ENCODE measurements at regions not wholly inside any gene's neighbourhood (a gene's known extent, or its start where the extent isn't known, plus 50 kb on each side); places are given as distances from the start of the nearest gene placed in this dataset.
"Not testable (repeated sequence)": the region's sequence is repeated elsewhere in the genome, so short reads cannot be mapped to it uniquely, and the experiment has no call there.

GRCh38 chr14:22243971-22244581 is 344.9 kb downstream of the DAD1 start:
- no peak overlapping the region for H3K27ac ChIP-seq
- no peak for ATAC-seq
- H3K4me1 ChIP-seq, result no peaks in the 10 kb centered on the region
- H3K36me3 ChIP-seq, result no peaks in the 10 kb centered on the region
- intact Hi-C loops (cut with DNase I; ENCODE audit: low total_unique reads), result no loop called here
- in situ Hi-C loops (cut with MboI; ENCODE audit: low sequenced_read_pairs in 4 of 4), result no loop called here
- H3K4me3 ChIP-seq, result no peak overlapping the region
- no peaks in the 10 kb centered on the region for H3K9me3 ChIP-seq
- no peak for TF ChIP-seq POLR2A (IDR thresholded peaks at IDR 0.05)
- TF ChIP-seq, protein P1, sequence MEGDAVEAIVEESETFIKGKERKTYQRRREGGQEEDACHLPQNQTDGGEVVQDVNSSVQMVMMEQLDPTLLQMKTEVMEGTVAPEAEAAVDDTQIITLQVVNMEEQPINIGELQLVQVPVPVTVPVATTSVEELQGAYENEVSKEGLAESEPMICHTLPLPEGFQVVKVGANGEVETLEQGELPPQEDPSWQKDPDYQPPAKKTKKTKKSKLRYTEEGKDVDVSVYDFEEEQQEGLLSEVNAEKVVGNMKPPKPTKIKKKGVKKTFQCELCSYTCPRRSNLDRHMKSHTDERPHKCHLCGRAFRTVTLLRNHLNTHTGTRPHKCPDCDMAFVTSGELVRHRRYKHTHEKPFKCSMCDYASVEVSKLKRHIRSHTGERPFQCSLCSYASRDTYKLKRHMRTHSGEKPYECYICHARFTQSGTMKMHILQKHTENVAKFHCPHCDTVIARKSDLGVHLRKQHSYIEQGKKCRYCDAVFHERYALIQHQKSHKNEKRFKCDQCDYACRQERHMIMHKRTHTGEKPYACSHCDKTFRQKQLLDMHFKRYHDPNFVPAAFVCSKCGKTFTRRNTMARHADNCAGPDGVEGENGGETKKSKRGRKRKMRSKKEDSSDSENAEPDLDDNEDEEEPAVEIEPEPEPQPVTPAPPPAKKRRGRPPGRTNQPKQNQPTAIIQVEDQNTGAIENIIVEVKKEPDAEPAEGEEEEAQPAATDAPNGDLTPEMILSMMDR (IDR thresholded peaks at IDR 0.05 in 4 of 5, conservative IDR thresholded peaks at IDR 0.05 in 1 of 5), result no peak
- DNase-seq, result no peak
- no peaks in the 10 kb centered on the region for H3K27me3 ChIP-seq

DNA sequence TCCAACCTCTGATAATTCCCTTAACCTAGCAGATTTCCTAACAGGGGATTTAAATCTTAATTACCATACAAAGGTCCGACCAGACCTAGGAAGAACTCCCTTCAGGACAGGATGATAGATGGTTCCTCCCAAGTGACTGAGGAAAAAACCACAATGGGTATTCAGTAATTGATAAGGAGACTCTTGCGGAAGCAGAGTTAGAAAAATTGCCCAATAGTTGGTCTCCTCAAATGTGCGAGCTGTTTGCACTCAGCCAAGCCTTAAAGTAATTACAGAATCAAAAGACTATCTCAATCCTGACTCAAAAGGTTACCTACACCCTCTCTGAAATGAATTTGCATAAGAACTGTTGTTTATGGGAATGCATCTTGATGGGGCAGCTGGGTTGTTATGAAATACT is 350.7 kb downstream of the DAD1 start:
- H3K9me3 ChIP-seq; in situ Hi-C loops (cut with MboI; ENCODE audit: low sequenced_read_pairs in 4 of 4); H3K27me3 ChIP-seq; intact Hi-C loops (cut with DNase I; ENCODE audit: low total_unique reads); H3K27ac ChIP-seq; H3K4me1 ChIP-seq; ATAC-seq; H3K36me3 ChIP-seq; DNase-seq; H3K4me3 ChIP-seq: not testable (repeated sequence)

GRCh38 chr14:22233377-22233776 is 355.6 kb downstream of the DAD1 start:
- Histone ChIP-seq H3K27me3 (no peaks in the 10 kb centered on the region), H3K27ac (no peak overlapping the region), H3K4me1 (no peaks in the 10 kb centered on the region), H3K4me3 (no peak overlapping the region), H3K9me3 (no peaks in the 10 kb centered on the region), H3K36me3 (no peaks in the 10 kb centered on the region)
- in situ Hi-C loops (cut with MboI; ENCODE audit: low sequenced_read_pairs in 4 of 4), result no loop called here
- no peak for TF ChIP-seq POLR2A (IDR thresholded peaks at IDR 0.05)
- TF ChIP-seq, protein P1 (IDR thresholded peaks at IDR 0.05 in 4 of 5, conservative IDR thresholded peaks at IDR 0.05 in 1 of 5), result no peak
- DNase-seq (no peak), ATAC-seq (no peak)
- intact Hi-C loops (cut with DNase I; ENCODE audit: low total_unique reads), result no loop called here

DNA sequence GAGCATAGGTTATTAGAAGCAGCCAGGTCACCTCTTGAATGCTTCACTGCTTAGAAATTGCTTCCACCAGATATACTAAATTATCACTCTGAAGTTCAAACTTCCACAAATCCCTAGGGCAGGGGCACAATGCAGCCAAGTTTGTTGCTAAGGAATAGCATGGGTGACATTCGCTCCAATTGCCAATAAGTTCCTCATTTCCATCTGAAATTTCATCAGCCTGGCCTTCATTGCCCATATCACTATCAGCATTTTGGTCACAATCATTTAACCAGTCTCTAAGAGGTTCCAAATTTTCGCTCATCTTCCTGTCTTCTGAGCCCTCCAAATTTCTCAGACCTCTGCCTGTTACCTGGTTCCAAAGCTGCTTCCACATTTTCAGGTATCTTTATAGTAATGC is 356.1 kb downstream of the DAD1 start:
- Histone ChIP-seq H3K36me3 (no peaks in the 10 kb centered on the region), H3K27ac (no peak overlapping the region), H3K4me1 (no peaks in the 10 kb centered on the region), H3K27me3 (no peaks in the 10 kb centered on the region), H3K9me3 (no peaks in the 10 kb centered on the region), H3K4me3 (no peak overlapping the region)
- ATAC-seq, result no peak
- no peak for TF ChIP-seq POLR2A (IDR thresholded peaks at IDR 0.05)
- TF ChIP-seq, protein P1 (IDR thresholded peaks at IDR 0.05 in 4 of 5, conservative IDR thresholded peaks at IDR 0.05 in 1 of 5), result no peak
- in situ Hi-C loops (cut with MboI; ENCODE audit: low sequenced_read_pairs in 4 of 4), result no loop called here
- intact Hi-C loops (cut with DNase I; ENCODE audit: low total_unique reads), result no loop called here
- DNase-seq, result no peak

DNA sequence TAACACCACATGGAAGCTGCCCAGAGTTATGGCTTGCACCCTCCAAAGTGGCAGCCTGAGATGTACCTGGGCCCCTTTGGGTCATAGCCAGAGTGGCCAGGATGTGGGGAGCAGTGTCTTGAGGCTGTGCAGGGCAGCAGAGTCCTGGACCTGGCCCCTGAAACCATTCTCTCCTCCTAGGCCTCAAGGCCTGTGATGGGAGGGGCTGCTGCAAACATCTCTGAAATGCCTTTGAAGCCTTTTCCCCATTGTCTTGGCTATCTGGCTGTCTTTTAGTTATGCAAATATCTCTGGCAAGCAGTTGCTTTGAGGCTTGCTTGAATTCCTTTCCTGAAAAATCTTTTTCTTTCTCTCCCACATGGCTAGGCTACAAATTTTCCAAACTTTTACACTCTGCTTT is 356.5 kb downstream of the DAD1 start:
- H3K4me1 ChIP-seq, result no peaks in the 10 kb centered on the region
- intact Hi-C loops (cut with DNase I; ENCODE audit: low total_unique reads) (no loop called here), in situ Hi-C loops (cut with MboI; ENCODE audit: low sequenced_read_pairs in 4 of 4) (no loop called here)
- ATAC-seq (no peak), DNase-seq (no peak)
- H3K27ac ChIP-seq, result no peak overlapping the region
- no peaks in the 10 kb centered on the region for H3K9me3 ChIP-seq
- H3K27me3 ChIP-seq, result no peaks in the 10 kb centered on the region
- H3K4me3 ChIP-seq, result no peak overlapping the region
- H3K36me3 ChIP-seq, result no peaks in the 10 kb centered on the region
- no peak for TF ChIP-seq POLR2A (IDR thresholded peaks at IDR 0.05)
- TF ChIP-seq, protein P1 (IDR thresholded peaks at IDR 0.05 in 4 of 5, conservative IDR thresholded peaks at IDR 0.05 in 1 of 5), result no peak
